Vagina (tissue), 2 donors: ENCODE measurements at regions not wholly inside any gene's neighbourhood (a gene's known extent, or its start where the extent isn't known, plus 50 kb on each side); places are given as distances from the start of the nearest gene placed in this dataset.

Experiments used
- CTCF ChIP-seq, 3 experiments: fragments of 450-650 bp in 2 of 3; fragments of 200-600 bp in 1 of 3; sonication (generic) in 1 of 3; IDR thresholded peaks; one replicate each; pipeline ENCODE4 v1.5.1; 2017 to 2019; ENCODE audit warnings: antibody characterized with exemption in 3 of 3, mild to moderate bottlenecking in 2 of 3, moderate library complexity in 2 of 3
- POLR2A ChIP-seq, 2 donors: fragments of 450-650 bp; IDR thresholded peaks; one replicate each; pipeline ENCODE4 v1.6.1; 2017; ENCODE audit warnings: antibody characterized with exemption in 2 of 2, mild to moderate bottlenecking in 2 of 2, moderate library complexity in 2 of 2
- POLR2AphosphoS5 ChIP-seq, 2 donors: sonication (generic); formaldehyde crosslinking; IDR thresholded peaks; one replicate each; pipeline ENCODE4 v1.9.0; 2017; ENCODE audit warnings: antibody characterized with exemption in 2 of 2, mild to moderate bottlenecking in 2 of 2, low read depth in 1 of 2; ENCODE audit not compliant: insufficient read depth in 1 of 2

- TF ChIP-seq CTCF (IDR thresholded peaks at IDR 0.05) (no peak), POLR2A (IDR thresholded peaks at IDR 0.05) (no peak), POLR2AphosphoS5 (IDR thresholded peaks at IDR 0.05; ENCODE audit: insufficient read depth in 1 of 2, low read depth in 1 of 2) (no peak)
Measured at GRCh38 chr20:11118802-11119380, 445.1 kb upstream of the JAG1 start.
